Stimulated activated memory B cell treated with anti-CD40 and anti-IgM and Interleukin-4, amounts not matched to agents 10 μg/mL and 1 μg/mL and 100 μg/mL, for 72 hours (primary cell): ENCODE measurements at regions not wholly inside any gene's neighbourhood (a gene's known extent, or its start where the extent isn't known, plus 50 kb on each side); places are given as distances from the start of the nearest gene placed in this dataset.

Source experiments
- ATAC-seq: fragments of 150-1000 bp; cut with Tn5 transposase; 2 replicates; pipeline ENCODE4 v1.10.0; 2021
- H3K27ac Mint-ChIP-seq: one replicate; pipeline ENCODE4 v1.8.0; 2022; ENCODE audit warnings: mild to moderate bottlenecking, mixed read lengths
- H3K27me3 Mint-ChIP-seq: one replicate; pipeline ENCODE4 v1.8.0; 2022; ENCODE audit warnings: mixed read lengths
- H3K36me3 Mint-ChIP-seq: one replicate; pipeline ENCODE4 v1.8.0; 2022; ENCODE audit warnings: mixed read lengths
- H3K4me1 Mint-ChIP-seq: one replicate; pipeline ENCODE4 v1.8.0; 2022; ENCODE audit warnings: mixed read lengths
- H3K4me3 Mint-ChIP-seq: one replicate; pipeline ENCODE4 v1.8.0; 2022; ENCODE audit warnings: mild to moderate bottlenecking, moderate library complexity, mixed read lengths
- H3K9me3 Mint-ChIP-seq: one replicate; pipeline ENCODE4 v1.8.0; 2022; ENCODE audit warnings: mixed read lengths

- no peaks in the 10 kb centered on the region for H3K27me3 Mint-ChIP-seq
- no peaks in the 10 kb centered on the region for H3K36me3 Mint-ChIP-seq
- no peak overlapping the region for H3K27ac Mint-ChIP-seq
- no peak overlapping the region for H3K4me3 Mint-ChIP-seq
- ATAC-seq: peak; percentile 27
- H3K4me1 Mint-ChIP-seq: no peaks in the 10 kb centered on the region
- no peaks in the 10 kb centered on the region for H3K9me3 Mint-ChIP-seq
These were observed 352.9 kb upstream of the NCAM2 start for GRCh38 chr21:20645344-20645743.

- H3K4me3 Mint-ChIP-seq: no peak overlapping the region
These were observed 351.6 kb upstream of the NCAM2 start for GRCh38 chr21:20646431-20647165.

GRCh38 chr21:20647607-20648006, 350.6 kb upstream of the NCAM2 start:
- no peak overlapping the region for H3K4me3 Mint-ChIP-seq
- H3K27me3 Mint-ChIP-seq: no peaks in the 10 kb centered on the region
- H3K27ac Mint-ChIP-seq: no peak overlapping the region
- no peak for ATAC-seq
- no peaks in the 10 kb centered on the region for H3K4me1 Mint-ChIP-seq
- H3K9me3 Mint-ChIP-seq: no peaks in the 10 kb centered on the region
- no peaks in the 10 kb centered on the region for H3K36me3 Mint-ChIP-seq

More at GRCh38 chr21:20646431-20647165, 351.6 kb upstream of the NCAM2 start:
- Mint-ChIP-seq H3K36me3 (no peaks in the 10 kb centered on the region), H3K27me3 (no peaks in the 10 kb centered on the region), H3K9me3 (no peaks in the 10 kb centered on the region), H3K27ac (no peak overlapping the region), H3K4me1 (no peaks in the 10 kb centered on the region)
- no peak for ATAC-seq

GRCh38 chr21:20649231-20649630, 349.0 kb upstream of the NCAM2 start:
- Mint-ChIP-seq H3K36me3 (no peaks in the 10 kb centered on the region), H3K27me3 (no peaks in the 10 kb centered on the region)
- ATAC-seq: no peak

GRCh38 chr21:20652846-20653245, 345.4 kb upstream of the NCAM2 start:
- no peak overlapping the region for H3K4me3 Mint-ChIP-seq
- ATAC-seq: no peak
- H3K36me3 Mint-ChIP-seq: no peaks in the 10 kb centered on the region
- H3K9me3 Mint-ChIP-seq: no peaks in the 10 kb centered on the region
- no peaks in the 10 kb centered on the region for H3K4me1 Mint-ChIP-seq
- no peaks in the 10 kb centered on the region for H3K27me3 Mint-ChIP-seq
- no peak overlapping the region for H3K27ac Mint-ChIP-seq

More at GRCh38 chr21:20649231-20649630, 349.0 kb upstream of the NCAM2 start:
- H3K9me3 Mint-ChIP-seq: no peaks in the 10 kb centered on the region
- H3K4me3 Mint-ChIP-seq: no peak overlapping the region
- H3K27ac Mint-ChIP-seq: no peak overlapping the region
- H3K4me1 Mint-ChIP-seq: no peaks in the 10 kb centered on the region

- H3K4me3 Mint-ChIP-seq: no peak overlapping the region
- H3K36me3 Mint-ChIP-seq: no peaks in the 10 kb centered on the region
- no peak overlapping the region for H3K27ac Mint-ChIP-seq
- H3K4me1 Mint-ChIP-seq: no peaks in the 10 kb centered on the region
- no peaks in the 10 kb centered on the region for H3K27me3 Mint-ChIP-seq
- ATAC-seq: no peak
- H3K9me3 Mint-ChIP-seq: peaks cover 3% of the 10 kb centered on the region
These were observed 337.0 kb upstream of the NCAM2 start for GRCh38 chr21:20661246-20661645.

GRCh38 chr21:20661745-20662422, 336.3 kb upstream of the NCAM2 start:
- Mint-ChIP-seq H3K4me1 (no peaks in the 10 kb centered on the region), H3K9me3 (peaks cover 3% of the 10 kb centered on the region), H3K27ac (no peak overlapping the region), H3K36me3 (no peaks in the 10 kb centered on the region), H3K27me3 (no peaks in the 10 kb centered on the region), H3K4me3 (no peak overlapping the region)
- no peak for ATAC-seq

- Mint-ChIP-seq H3K27me3 (no peaks in the 10 kb centered on the region), H3K9me3 (peaks cover 3% of the 10 kb centered on the region), H3K36me3 (no peaks in the 10 kb centered on the region), H3K4me1 (no peaks in the 10 kb centered on the region), H3K27ac (no peak overlapping the region), H3K4me3 (no peak overlapping the region)
- ATAC-seq: peak; percentile 36
These were observed 335.7 kb upstream of the NCAM2 start for GRCh38 chr21:20662514-20662913.

GRCh38 chr21:20667931-20668330, 330.3 kb upstream of the NCAM2 start:
- Mint-ChIP-seq H3K36me3 (no peaks in the 10 kb centered on the region), H3K27ac (no peak overlapping the region), H3K4me1 (no peaks in the 10 kb centered on the region), H3K9me3 (peaks cover 8% of the 10 kb centered on the region), H3K27me3 (no peaks in the 10 kb centered on the region), H3K4me3 (no peak overlapping the region)
- no peak for ATAC-seq

GRCh38 chr21:20685475-20685874, 312.7 kb upstream of the NCAM2 start:
- Mint-ChIP-seq H3K9me3 (peaks cover 10% of the 10 kb centered on the region), H3K27ac (no peak overlapping the region), H3K27me3 (no peaks in the 10 kb centered on the region), H3K4me3 (no peak overlapping the region), H3K36me3 (no peaks in the 10 kb centered on the region), H3K4me1 (no peaks in the 10 kb centered on the region)
- ATAC-seq: no peak

GRCh38 chr21:20698585-20698984, 299.6 kb upstream of the NCAM2 start:
- Mint-ChIP-seq H3K4me3 (no peak overlapping the region), H3K9me3 (no peaks in the 10 kb centered on the region), H3K27me3 (no peaks in the 10 kb centered on the region), H3K36me3 (no peaks in the 10 kb centered on the region), H3K4me1 (no peaks in the 10 kb centered on the region), H3K27ac (no peak overlapping the region)
- ATAC-seq: no peak

GRCh38 chr21:20701235-20701634, 297.0 kb upstream of the NCAM2 start:
- Mint-ChIP-seq H3K27ac (no peak overlapping the region), H3K36me3 (no peaks in the 10 kb centered on the region), H3K27me3 (no peaks in the 10 kb centered on the region), H3K9me3 (no peaks in the 10 kb centered on the region), H3K4me1 (no peaks in the 10 kb centered on the region), H3K4me3 (no peak overlapping the region)
- no peak for ATAC-seq

GRCh38 chr21:20703112-20703767, 295.0 kb upstream of the NCAM2 start:
- Mint-ChIP-seq H3K4me1 (no peaks in the 10 kb centered on the region), H3K9me3 (no peaks in the 10 kb centered on the region), H3K27me3 (no peaks in the 10 kb centered on the region), H3K36me3 (no peaks in the 10 kb centered on the region), H3K4me3 (no peak overlapping the region), H3K27ac (no peak overlapping the region)
- no peak for ATAC-seq

- no peak overlapping the region for H3K27ac Mint-ChIP-seq
- no peaks in the 10 kb centered on the region for H3K36me3 Mint-ChIP-seq
- ATAC-seq: no peak
- H3K4me1 Mint-ChIP-seq: no peaks in the 10 kb centered on the region
- no peaks in the 10 kb centered on the region for H3K27me3 Mint-ChIP-seq
- peaks cover 7% of the 10 kb centered on the region for H3K9me3 Mint-ChIP-seq
- H3K4me3 Mint-ChIP-seq: no peak overlapping the region
These were observed 277.6 kb upstream of the NCAM2 start for GRCh38 chr21:20720623-20721022.

- H3K4me1 Mint-ChIP-seq: no peaks in the 10 kb centered on the region
- H3K9me3 Mint-ChIP-seq: peaks cover 7% of the 10 kb centered on the region
- no peak overlapping the region for H3K4me3 Mint-ChIP-seq
- H3K36me3 Mint-ChIP-seq: no peaks in the 10 kb centered on the region
- H3K27ac Mint-ChIP-seq: no peak overlapping the region
- ATAC-seq: no peak
- H3K27me3 Mint-ChIP-seq: no peaks in the 10 kb centered on the region
These were observed 277.1 kb upstream of the NCAM2 start for GRCh38 chr21:20721151-20721550.

GRCh38 chr21:20728691-20729090, 269.5 kb upstream of the NCAM2 start:
- H3K36me3 Mint-ChIP-seq: no peaks in the 10 kb centered on the region
- H3K4me3 Mint-ChIP-seq: no peak overlapping the region
- H3K9me3 Mint-ChIP-seq: no peaks in the 10 kb centered on the region
- no peaks in the 10 kb centered on the region for H3K4me1 Mint-ChIP-seq
- H3K27me3 Mint-ChIP-seq: no peaks in the 10 kb centered on the region
- no peak for ATAC-seq
- no peak overlapping the region for H3K27ac Mint-ChIP-seq
